ENCODE measurements at regions not wholly inside any gene's neighbourhood (a gene's known extent, or its start where the extent isn't known, plus 50 kb on each side); places are given as distances from the start of the nearest gene placed in this dataset.

DNA sequence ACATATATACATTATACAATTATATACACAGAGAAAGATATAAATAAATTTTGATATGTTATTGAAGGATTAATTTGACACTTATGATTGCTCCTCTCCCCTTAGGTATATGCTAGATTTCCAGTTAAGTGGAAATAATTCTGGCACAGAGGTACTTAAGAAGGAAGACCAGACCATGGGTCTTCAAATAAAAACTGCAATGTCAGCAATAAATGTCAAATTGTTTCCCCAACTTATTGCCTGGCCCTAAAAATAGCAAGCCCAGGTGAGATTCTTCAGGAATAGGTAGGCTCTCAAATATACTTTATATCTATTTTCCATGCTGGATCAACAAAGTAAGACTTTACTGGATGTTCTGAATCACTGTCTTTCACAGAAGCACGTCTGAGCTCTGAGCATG lies 551.3 kb upstream of the STEAP1 start:
- TF ChIP-seq, protein P1, sequence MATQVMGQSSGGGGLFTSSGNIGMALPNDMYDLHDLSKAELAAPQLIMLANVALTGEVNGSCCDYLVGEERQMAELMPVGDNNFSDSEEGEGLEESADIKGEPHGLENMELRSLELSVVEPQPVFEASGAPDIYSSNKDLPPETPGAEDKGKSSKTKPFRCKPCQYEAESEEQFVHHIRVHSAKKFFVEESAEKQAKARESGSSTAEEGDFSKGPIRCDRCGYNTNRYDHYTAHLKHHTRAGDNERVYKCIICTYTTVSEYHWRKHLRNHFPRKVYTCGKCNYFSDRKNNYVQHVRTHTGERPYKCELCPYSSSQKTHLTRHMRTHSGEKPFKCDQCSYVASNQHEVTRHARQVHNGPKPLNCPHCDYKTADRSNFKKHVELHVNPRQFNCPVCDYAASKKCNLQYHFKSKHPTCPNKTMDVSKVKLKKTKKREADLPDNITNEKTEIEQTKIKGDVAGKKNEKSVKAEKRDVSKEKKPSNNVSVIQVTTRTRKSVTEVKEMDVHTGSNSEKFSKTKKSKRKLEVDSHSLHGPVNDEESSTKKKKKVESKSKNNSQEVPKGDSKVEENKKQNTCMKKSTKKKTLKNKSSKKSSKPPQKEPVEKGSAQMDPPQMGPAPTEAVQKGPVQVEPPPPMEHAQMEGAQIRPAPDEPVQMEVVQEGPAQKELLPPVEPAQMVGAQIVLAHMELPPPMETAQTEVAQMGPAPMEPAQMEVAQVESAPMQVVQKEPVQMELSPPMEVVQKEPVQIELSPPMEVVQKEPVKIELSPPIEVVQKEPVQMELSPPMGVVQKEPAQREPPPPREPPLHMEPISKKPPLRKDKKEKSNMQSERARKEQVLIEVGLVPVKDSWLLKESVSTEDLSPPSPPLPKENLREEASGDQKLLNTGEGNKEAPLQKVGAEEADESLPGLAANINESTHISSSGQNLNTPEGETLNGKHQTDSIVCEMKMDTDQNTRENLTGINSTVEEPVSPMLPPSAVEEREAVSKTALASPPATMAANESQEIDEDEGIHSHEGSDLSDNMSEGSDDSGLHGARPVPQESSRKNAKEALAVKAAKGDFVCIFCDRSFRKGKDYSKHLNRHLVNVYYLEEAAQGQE (IDR thresholded peaks at IDR 0.05; ENCODE audit: insufficient replicate concordance, low read depth): no peak
- TF ChIP-seq GABPA (IDR thresholded peaks at IDR 0.05; ENCODE audit: low read depth) (no peak), POLR2AphosphoS5 (IDR thresholded peaks at IDR 0.05; ENCODE audit: low read depth) (no peak), SPI1 (IDR thresholded peaks at IDR 0.05; ENCODE audit: borderline replicate concordance, low read depth) (no peak), CTCF (IDR thresholded peaks at IDR 0.05; ENCODE audit: insufficient read depth, low read length) (no peak)
- H3K27me3 ChIP-seq (ENCODE audit: insufficient read depth, poor library complexity, severe bottlenecking): no peaks in the 10 kb centered on the region
- H3K27ac ChIP-seq (replicated peaks): no peak overlapping the region
- no peak for DNase-seq (ENCODE audit: low read depth in 1 of 2, low spot score in 1 of 2)
- no peak overlapping the region for H3K4me3 ChIP-seq (replicated peaks; ENCODE audit: insufficient read depth, low read length)

DNA sequence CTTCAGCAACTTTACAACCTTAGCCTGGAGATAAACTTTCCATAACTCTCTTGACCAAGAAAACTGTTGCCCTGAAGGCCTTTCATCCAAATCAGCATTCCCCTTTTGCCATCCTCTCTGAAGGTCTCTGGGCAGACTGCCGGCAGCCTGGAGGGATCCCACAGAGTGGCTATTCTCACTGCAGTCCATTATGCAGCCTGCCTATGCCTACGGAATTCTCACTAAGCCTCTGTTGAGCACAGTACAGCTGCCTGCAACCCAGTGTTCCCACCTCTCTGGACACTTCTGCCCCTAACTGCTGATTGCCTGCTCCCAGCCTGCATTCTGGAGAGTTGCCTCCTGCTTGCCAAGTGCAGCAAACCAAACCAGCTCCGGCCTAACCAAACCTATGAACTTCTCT lies 548.9 kb upstream of the STEAP1 start:
- TF ChIP-seq GABPA (IDR thresholded peaks at IDR 0.05; ENCODE audit: low read depth): no peak
- TF ChIP-seq, protein P1 (IDR thresholded peaks at IDR 0.05; ENCODE audit: insufficient replicate concordance, low read depth): no peak
- DNase-seq (ENCODE audit: low read depth in 1 of 2, low spot score in 1 of 2): no peak
- Histone ChIP-seq H3K27ac (replicated peaks) (no peak overlapping the region), H3K27me3 (ENCODE audit: insufficient read depth, poor library complexity, severe bottlenecking) (no peaks in the 10 kb centered on the region), H3K4me3 (replicated peaks; ENCODE audit: insufficient read depth, low read length) (no peak overlapping the region)

DNA sequence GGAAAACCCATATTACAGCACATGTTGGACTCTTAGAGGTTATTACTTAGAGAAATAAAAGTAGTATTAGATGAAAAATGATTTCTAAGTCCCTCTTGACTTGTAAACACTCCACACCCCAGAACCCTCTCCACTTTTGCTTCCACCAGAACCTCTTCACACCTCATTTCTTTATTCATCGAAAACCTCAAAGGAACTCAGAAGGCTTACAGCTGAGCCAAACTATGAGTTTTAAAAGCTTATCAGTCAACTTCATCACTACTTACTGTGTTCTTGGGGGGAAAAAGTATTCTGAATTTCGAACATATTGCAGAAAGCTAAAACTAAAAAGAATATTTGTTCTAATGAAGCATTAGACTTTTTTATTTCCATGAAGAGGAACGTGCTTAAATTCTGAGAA lies 547.8 kb upstream of the STEAP1 start:
- no peak overlapping the region for H3K27ac ChIP-seq (replicated peaks)
- no peak for DNase-seq (ENCODE audit: low read depth in 1 of 2, low spot score in 1 of 2)
- TF ChIP-seq, protein P1 (IDR thresholded peaks at IDR 0.05; ENCODE audit: insufficient replicate concordance, low read depth): no peak
- TF ChIP-seq GABPA (IDR thresholded peaks at IDR 0.05; ENCODE audit: low read depth) (no peak), CTCF (IDR thresholded peaks at IDR 0.05; ENCODE audit: insufficient read depth, low read length) (no peak), POLR2AphosphoS5 (IDR thresholded peaks at IDR 0.05; ENCODE audit: low read depth) (no peak), SPI1 (IDR thresholded peaks at IDR 0.05; ENCODE audit: borderline replicate concordance, low read depth) (no peak)
- no peaks in the 10 kb centered on the region for H3K27me3 ChIP-seq (ENCODE audit: insufficient read depth, poor library complexity, severe bottlenecking)
- H3K4me3 ChIP-seq (replicated peaks; ENCODE audit: insufficient read depth, low read length): no peak overlapping the region

- no peak for DNase-seq (ENCODE audit: low read depth in 1 of 2, low spot score in 1 of 2)
- H3K4me3 ChIP-seq (replicated peaks; ENCODE audit: insufficient read depth, low read length): no peak overlapping the region
- TF ChIP-seq CTCF (IDR thresholded peaks at IDR 0.05; ENCODE audit: insufficient read depth, low read length): no peak
- no peak for TF ChIP-seq GABPA (IDR thresholded peaks at IDR 0.05; ENCODE audit: low read depth)
- TF ChIP-seq SPI1 (IDR thresholded peaks at IDR 0.05; ENCODE audit: borderline replicate concordance, low read depth): no peak
- TF ChIP-seq POLR2AphosphoS5 (IDR thresholded peaks at IDR 0.05; ENCODE audit: low read depth): no peak
- TF ChIP-seq, protein P1 (IDR thresholded peaks at IDR 0.05; ENCODE audit: insufficient replicate concordance, low read depth): no peak
- H3K27me3 ChIP-seq (ENCODE audit: insufficient read depth, poor library complexity, severe bottlenecking): no peaks in the 10 kb centered on the region
- H3K27ac ChIP-seq (replicated peaks): no peak overlapping the region
Observed at GRCh38 chr7:89607792-89608191, 546.5 kb upstream of the STEAP1 start.
